DOHH2 (cell line): ENCODE measurements at regions not wholly inside any gene's neighbourhood (a gene's known extent, or its start where the extent isn't known, plus 50 kb on each side); places are given as distances from the start of the nearest gene placed in this dataset.

Experiments
- H3F3A ChIP-seq: fragments of 200-600 bp; sonication (generic), shearing (Covaris generic); 2 replicates; pipeline ENCODE4 v1.6.0; 2016; ENCODE audit warnings: antibody characterized with exemption, mild to moderate bottlenecking; ENCODE audit not compliant: control insufficient read depth, insufficient read depth
- H3K27ac ChIP-seq: fragments of 200-600 bp; sonication (generic); 2 replicates; pipeline ENCODE4 v1.5.1; 2014; ENCODE audit warnings: low read depth, mild to moderate bottlenecking, low read length, moderate library complexity
- H3K27me3 ChIP-seq: fragments of 200-600 bp; sonication (generic); 2 replicates; pipeline ENCODE4 v1.6.1; 2014; ENCODE audit warnings: mild to moderate bottlenecking, low read length, mixed read lengths; ENCODE audit not compliant: control insufficient read depth
- H3K36me3 ChIP-seq: fragments of 200-600 bp; sonication (generic); 2 replicates; pipeline ENCODE4 v1.6.1; 2014; ENCODE audit warnings: mild to moderate bottlenecking, low read length, moderate library complexity, mixed read lengths; ENCODE audit not compliant: control insufficient read depth
- H3K4me1 ChIP-seq: fragments of 200-600 bp; sonication (generic); 2 replicates; pipeline ENCODE4 v1.6.1; 2014; ENCODE audit warnings: mild to moderate bottlenecking, low read length, mixed read lengths; ENCODE audit not compliant: control insufficient read depth
- H3K4me2 ChIP-seq: fragments of 200-600 bp; sonication (generic); 2 replicates; pipeline ENCODE4 v1.6.0; 2014; ENCODE audit warnings: mild to moderate bottlenecking, low read length, moderate library complexity
- H3K4me3 ChIP-seq: fragments of 200-600 bp; sonication (generic); 2 replicates; pipeline ENCODE4 v1.5.1; 2014; ENCODE audit warnings: mild to moderate bottlenecking, low read length, mixed read lengths
- H3K79me2 ChIP-seq: fragments of 200-600 bp; sonication (generic); 2 replicates; pipeline ENCODE4 v1.6.1; 2014; ENCODE audit warnings: mild to moderate bottlenecking, low read length, mixed read lengths; ENCODE audit not compliant: control insufficient read depth
- H3K9me2 ChIP-seq: fragments of 200-600 bp; sonication (generic); replicated peaks from 2 replicates; pipeline ENCODE4 v1.6.1; 2014; ENCODE audit warnings: mild to moderate bottlenecking, low read length, mixed read lengths; ENCODE audit not compliant: control insufficient read depth
- H3K9me3 ChIP-seq: fragments of 200-600 bp; sonication (generic); 2 replicates; pipeline ENCODE4 v1.6.1; 2014; ENCODE audit warnings: antibody characterized with exemption, low read length, mixed read lengths; ENCODE audit not compliant: control insufficient read depth, insufficient read depth
- H4K20me1 ChIP-seq: fragments of 200-600 bp; sonication (generic); 2 replicates; pipeline ENCODE4 v1.6.0; 2014; ENCODE audit warnings: low read depth, mild to moderate bottlenecking, antibody characterized with exemption, low read length, moderate library complexity; ENCODE audit not compliant: control insufficient read depth, insufficient read depth
- EZH2phosphoT487 ChIP-seq: fragments of 200-600 bp; sonication (generic); IDR thresholded peaks from 2 replicates; pipeline ENCODE4 v1.6.1; 2017; ENCODE audit warnings: borderline replicate concordance, mild to moderate bottlenecking, antibody characterized with exemption, low read length, moderate library complexity, mixed read lengths
- TF ChIP-seq, protein P1 (sequence below): fragments of 200-600 bp; sonication (generic); IDR thresholded peaks from one replicate; pipeline ENCODE4 v1.5.1; 2014; ENCODE audit warnings: antibody characterized with exemption, mild to moderate bottlenecking, low read depth, low read length; ENCODE audit not compliant: poor library complexity, severe bottlenecking

DNA sequence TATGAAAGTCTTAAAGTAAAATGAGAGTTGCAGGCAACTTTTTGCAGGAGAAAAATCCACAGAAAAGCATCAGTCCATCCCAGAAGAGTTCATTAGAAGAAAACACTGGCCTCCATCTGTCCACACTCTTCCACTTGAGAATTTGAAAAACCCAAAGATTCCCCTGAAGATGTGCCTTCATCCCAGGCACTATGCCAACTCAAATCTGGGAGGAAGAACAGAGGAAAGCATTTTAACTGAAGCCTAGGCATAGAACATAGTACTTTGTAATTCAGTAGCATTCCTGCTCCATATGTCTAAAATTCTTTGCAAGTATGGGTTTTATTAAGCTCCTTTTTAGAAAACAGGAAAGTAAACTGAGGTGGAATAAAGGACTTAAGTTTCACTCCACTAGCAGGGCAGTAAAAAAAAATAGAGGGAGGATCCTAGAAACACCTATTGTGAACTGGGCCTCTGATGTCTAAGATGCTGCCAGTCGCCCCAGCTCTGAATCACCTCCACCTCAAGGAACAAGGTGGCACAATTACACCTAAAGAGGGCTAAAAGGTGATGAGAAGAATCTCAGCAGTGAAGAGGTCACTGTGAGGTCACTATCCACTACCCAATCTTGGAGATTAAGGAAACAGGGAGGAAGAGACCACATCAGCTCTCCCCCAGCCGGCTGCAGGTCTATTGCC is 141.9 kb upstream of the FAM241A start:
- no peak for TF ChIP-seq EZH2phosphoT487
- TF ChIP-seq, protein P1, sequence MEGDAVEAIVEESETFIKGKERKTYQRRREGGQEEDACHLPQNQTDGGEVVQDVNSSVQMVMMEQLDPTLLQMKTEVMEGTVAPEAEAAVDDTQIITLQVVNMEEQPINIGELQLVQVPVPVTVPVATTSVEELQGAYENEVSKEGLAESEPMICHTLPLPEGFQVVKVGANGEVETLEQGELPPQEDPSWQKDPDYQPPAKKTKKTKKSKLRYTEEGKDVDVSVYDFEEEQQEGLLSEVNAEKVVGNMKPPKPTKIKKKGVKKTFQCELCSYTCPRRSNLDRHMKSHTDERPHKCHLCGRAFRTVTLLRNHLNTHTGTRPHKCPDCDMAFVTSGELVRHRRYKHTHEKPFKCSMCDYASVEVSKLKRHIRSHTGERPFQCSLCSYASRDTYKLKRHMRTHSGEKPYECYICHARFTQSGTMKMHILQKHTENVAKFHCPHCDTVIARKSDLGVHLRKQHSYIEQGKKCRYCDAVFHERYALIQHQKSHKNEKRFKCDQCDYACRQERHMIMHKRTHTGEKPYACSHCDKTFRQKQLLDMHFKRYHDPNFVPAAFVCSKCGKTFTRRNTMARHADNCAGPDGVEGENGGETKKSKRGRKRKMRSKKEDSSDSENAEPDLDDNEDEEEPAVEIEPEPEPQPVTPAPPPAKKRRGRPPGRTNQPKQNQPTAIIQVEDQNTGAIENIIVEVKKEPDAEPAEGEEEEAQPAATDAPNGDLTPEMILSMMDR, result no peak
- H4K20me1 ChIP-seq, result no peaks in the 10 kb centered on the region
- H3K36me3 ChIP-seq, result no peaks in the 10 kb centered on the region

DNA sequence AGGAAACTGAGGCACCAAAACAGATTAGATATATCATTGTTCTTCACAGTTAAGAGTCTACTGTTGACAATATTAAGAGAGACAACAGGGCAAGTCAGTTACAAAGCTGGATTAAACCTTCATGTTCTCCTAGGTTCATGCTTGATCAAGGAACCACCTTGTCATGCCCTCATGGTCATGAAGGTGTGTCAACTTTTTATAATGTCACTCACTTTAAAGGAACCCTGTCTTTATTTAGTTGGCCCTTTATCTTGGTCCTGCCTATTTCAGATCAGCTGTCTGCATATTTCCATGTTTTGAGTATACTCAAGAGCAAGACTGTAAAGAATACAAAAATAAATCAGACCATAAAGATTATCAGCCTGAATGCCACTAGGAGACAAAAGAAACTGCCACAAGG is 140.2 kb upstream of the FAM241A start:
- H3K27me3 ChIP-seq, result peaks cover 9% of the 10 kb centered on the region
- no peaks in the 10 kb centered on the region for H3K9me2 ChIP-seq
- no peaks in the 10 kb centered on the region for H3F3A ChIP-seq
- H3K4me3 ChIP-seq, result no peak overlapping the region
- no peaks in the 10 kb centered on the region for H3K36me3 ChIP-seq
- no peaks in the 10 kb centered on the region for H3K4me1 ChIP-seq
- no peaks in the 10 kb centered on the region for H3K79me2 ChIP-seq
- no peak overlapping the region for H3K27ac ChIP-seq
- H3K9me3 ChIP-seq, result no peaks in the 10 kb centered on the region
- no peak overlapping the region for H3K4me2 ChIP-seq
- TF ChIP-seq EZH2phosphoT487, result no peak
- TF ChIP-seq, protein P1, result no peak
- H4K20me1 ChIP-seq, result no peaks in the 10 kb centered on the region

More for the DNA sequence above, 141.9 kb upstream of the FAM241A start:
- no peaks in the 10 kb centered on the region for H3K9me2 ChIP-seq
- no peak overlapping the region for H3K27ac ChIP-seq
- no peak overlapping the region for H3K4me3 ChIP-seq
- no peaks in the 10 kb centered on the region for H3K4me1 ChIP-seq
- no peaks in the 10 kb centered on the region for H3K79me2 ChIP-seq
- peaks cover 9% of the 10 kb centered on the region for H3K27me3 ChIP-seq
- H3F3A ChIP-seq, result no peaks in the 10 kb centered on the region
- H3K4me2 ChIP-seq, result no peak overlapping the region
- no peaks in the 10 kb centered on the region for H3K9me3 ChIP-seq

DNA sequence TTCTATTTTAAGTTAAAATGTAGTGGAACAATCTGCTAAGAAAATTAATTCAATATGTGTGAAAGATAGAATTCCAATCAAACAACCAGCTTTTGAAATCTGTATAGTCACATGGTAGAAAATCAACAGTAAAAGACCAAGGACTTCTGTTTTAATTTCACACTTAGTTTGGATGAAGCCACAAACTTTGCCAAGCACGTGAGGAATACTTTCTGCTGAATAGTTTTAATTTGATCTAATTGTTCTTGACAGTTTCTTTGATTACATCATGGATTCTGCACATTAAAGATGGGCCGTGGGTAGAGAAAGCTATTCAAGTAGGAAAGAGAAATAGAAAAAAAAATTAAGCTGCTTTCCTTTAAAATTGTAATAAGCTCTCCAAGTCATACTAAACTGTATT is 137.9 kb upstream of the FAM241A start:
- Histone ChIP-seq H3K9me3 (no peaks in the 10 kb centered on the region), H3K9me2 (no peaks in the 10 kb centered on the region), H3F3A (no peaks in the 10 kb centered on the region), H3K79me2 (no peaks in the 10 kb centered on the region), H3K4me1 (no peaks in the 10 kb centered on the region), H3K4me2 (no peak overlapping the region), H4K20me1 (no peaks in the 10 kb centered on the region), H3K4me3 (no peak overlapping the region), H3K27ac (no peak overlapping the region), H3K27me3 (peaks cover 9% of the 10 kb centered on the region), H3K36me3 (no peaks in the 10 kb centered on the region)
- TF ChIP-seq, protein P1, result no peak
- TF ChIP-seq EZH2phosphoT487, result no peak
